Caco-2 (cell line): ENCODE measurements at regions not wholly inside any gene's neighbourhood (a gene's known extent, or its start where the extent isn't known, plus 50 kb on each side); places are given as distances from the start of the nearest gene placed in this dataset.

ENCODE experiments used
- BruUV-seq: library from RNA; stranded (reverse); fragments of 400-500 nt; replicated peaks from 2 replicates; lab custom pipeline; 2021; lab: Mats Ljungman, UMichigan
- CTCF ChIA-PET: fragments of 300-600 bp; sonication (Branson Sonifier 250); formaldehyde crosslinking; loops from one replicate; lab custom pipeline; 2022; ENCODE audit warnings: antibody characterized with exemption; lab: Charles Lee
- POLR2A ChIA-PET: fragments of 300-600 bp; sonication (Branson Sonifier 250); formaldehyde crosslinking; loops from one replicate; lab custom pipeline; 2022; ENCODE audit warnings: antibody characterized with exemption; lab: Charles Lee
- DNase-seq, 2 experiments: peaks; one replicate each; pipeline versions ENCODE4 v3.0.0 to v3.0.0-alpha.2; 2020 to 2022
- H3K27me3 ChIP-seq: replicated peaks from 2 replicates; pipeline ENCODE4 v1.6.0; 2011; ENCODE audit warnings: low read length; ENCODE audit not compliant: control insufficient read depth, insufficient read depth
- H3K36me3 ChIP-seq: 2 replicates; pipeline ENCODE4 v1.5.1; 2011; ENCODE audit warnings: low read length; ENCODE audit not compliant: control insufficient read depth, insufficient read depth
- H3K4me1 ChIP-seq: fragments of 250-450 bp; sonication (Bioruptor Pico); 2 replicates; pipeline ENCODE4 v1.5.1; 2020; ENCODE audit warnings: mild to moderate bottlenecking
- H3K4me3 ChIP-seq: 2 replicates; pipeline ENCODE4 v1.5.1; 2011; ENCODE audit warnings: low read depth, mild to moderate bottlenecking, control low read depth, low read length
- H3K9me3 ChIP-seq: fragments of 250-450 bp; sonication (Bioruptor Pico); 2 replicates; pipeline ENCODE4 v1.5.1; 2020; ENCODE audit warnings: mild to moderate bottlenecking, moderate library complexity
- H3K27ac Mint-ChIP-seq: one replicate; pipeline ENCODE4 v1.8.0; 2022; ENCODE audit warnings: mixed read lengths; ENCODE audit not compliant: unreplicated experiment
- H3K27me3 Mint-ChIP-seq: one replicate; pipeline ENCODE4 v1.8.0; 2022; ENCODE audit warnings: mixed read lengths; ENCODE audit not compliant: insufficient read depth, unreplicated experiment
- H3K36me3 Mint-ChIP-seq: one replicate; pipeline ENCODE4 v1.8.0; 2022; ENCODE audit warnings: mild to moderate bottlenecking, mixed read lengths; ENCODE audit not compliant: insufficient read depth, unreplicated experiment
- H3K4me1 Mint-ChIP-seq: one replicate; pipeline ENCODE4 v1.8.0; 2022; ENCODE audit warnings: low read depth, mixed read lengths; ENCODE audit not compliant: unreplicated experiment
- H3K4me3 Mint-ChIP-seq: one replicate; pipeline ENCODE4 v1.8.0; 2022; ENCODE audit warnings: mild to moderate bottlenecking, moderate library complexity, mixed read lengths; ENCODE audit not compliant: unreplicated experiment
- H3K9me3 Mint-ChIP-seq: one replicate; pipeline ENCODE4 v1.8.0; 2022; ENCODE audit warnings: mixed read lengths; ENCODE audit not compliant: unreplicated experiment
- CTCF ChIP-seq, 2 experiments: fragments of 200-600 bp in 1 of 2; IDR thresholded peaks; 1 replicate in 1 of 2; 2 replicates in 1 of 2; pipeline versions ENCODE4 v1.5.1 to v1.8.0; 2011 to 2022; ENCODE audit warnings: antibody characterized with exemption in 1 of 2, control low read depth in 1 of 2, inconsistent platforms in 1 of 2, low read depth in 1 of 2, low read length in 1 of 2, mild to moderate bottlenecking in 1 of 2, moderate library complexity in 1 of 2; ENCODE audit not compliant: insufficient read depth in 1 of 2, severe bottlenecking in 1 of 2, unreplicated experiment in 1 of 2
- intact Hi-C: fragments of 100-400 bp; cut with micrococcal nuclease; formaldehyde crosslinking; loops from one replicate; pipeline ENCODE4 v1.10.0; 2022; ENCODE audit not compliant: unreplicated experiment

DNA sequence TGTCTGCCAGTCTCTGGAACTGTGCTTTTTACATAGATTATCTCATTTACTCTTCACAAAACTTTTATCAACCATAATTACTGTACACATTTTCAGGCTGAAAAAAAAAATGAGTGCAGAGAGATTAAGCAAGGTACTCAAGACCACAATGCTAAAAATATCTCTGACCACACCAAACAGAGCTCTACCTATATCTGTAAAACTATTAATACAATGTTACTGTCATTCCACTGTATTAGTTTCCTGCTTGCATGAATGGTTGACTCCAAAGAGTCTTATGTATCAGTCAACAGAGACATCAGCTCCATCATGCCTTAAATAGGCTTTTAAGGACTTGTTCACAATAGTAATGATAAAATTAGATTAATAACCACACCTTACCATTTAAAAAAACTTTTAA lies 134.7 kb upstream of the CCDC150 start:
- H3K27ac Mint-ChIP-seq, result no peak overlapping the region
- BruUV-seq, result no TSS peak
- no peak for TF ChIP-seq CTCF (IDR thresholded peaks at IDR 0.05; ENCODE audit: insufficient read depth in 1 of 2, low read depth in 1 of 2, low read length in 1 of 2, severe bottlenecking in 1 of 2, unreplicated experiment in 1 of 2)
- H3K27me3 Mint-ChIP-seq, result no peaks in the 10 kb centered on the region
- H3K4me3 Mint-ChIP-seq, result no peak overlapping the region
- Histone ChIP-seq H3K4me3 (no peak overlapping the region), H3K27me3 (no peaks in the 10 kb centered on the region), H3K4me1 (no peaks in the 10 kb centered on the region), H3K9me3 (peaks cover 9% of the 10 kb centered on the region), H3K36me3 (no peaks in the 10 kb centered on the region)
- ChIA-PET CTCF (no interaction called here), POLR2A (no interaction called here)
- no peaks in the 10 kb centered on the region for H3K4me1 Mint-ChIP-seq
- intact Hi-C loops, result no loop called here
- DNase-seq, result no peak
- no peaks in the 10 kb centered on the region for H3K9me3 Mint-ChIP-seq
- H3K36me3 Mint-ChIP-seq, result no peaks in the 10 kb centered on the region

GRCh38 chr2:196510246-196510645 lies 129.3 kb upstream of the CCDC150 start:
- ChIA-PET CTCF (no interaction called here), POLR2A (no interaction called here)
- Mint-ChIP-seq H3K27me3 (no peaks in the 10 kb centered on the region), H3K9me3 (no peaks in the 10 kb centered on the region), H3K36me3 (no peaks in the 10 kb centered on the region), H3K27ac (no peak overlapping the region), H3K4me3 (no peak overlapping the region), H3K4me1 (no peaks in the 10 kb centered on the region)
- no TSS peak for BruUV-seq
- H3K27me3 ChIP-seq, result no peaks in the 10 kb centered on the region
- DNase-seq, result no peak
- TF ChIP-seq CTCF (IDR thresholded peaks at IDR 0.05; ENCODE audit: insufficient read depth in 1 of 2, low read depth in 1 of 2, low read length in 1 of 2, severe bottlenecking in 1 of 2, unreplicated experiment in 1 of 2), result no peak
- no peaks in the 10 kb centered on the region for H3K4me1 ChIP-seq
- no peaks in the 10 kb centered on the region for H3K36me3 ChIP-seq
- H3K4me3 ChIP-seq, result no peak overlapping the region
- H3K9me3 ChIP-seq, result no peaks in the 10 kb centered on the region
- intact Hi-C loops, result no loop called here

- Mint-ChIP-seq H3K27ac (no peak overlapping the region), H3K9me3 (no peaks in the 10 kb centered on the region), H3K4me1 (no peaks in the 10 kb centered on the region), H3K36me3 (no peaks in the 10 kb centered on the region), H3K4me3 (no peak overlapping the region), H3K27me3 (no peaks in the 10 kb centered on the region)
- H3K36me3 ChIP-seq, result no peaks in the 10 kb centered on the region
- intact Hi-C loops, result no loop called here
- H3K27me3 ChIP-seq, result no peaks in the 10 kb centered on the region
- ChIA-PET POLR2A (no interaction called here), CTCF (no interaction called here)
- H3K4me3 ChIP-seq, result no peak overlapping the region
- no peak for TF ChIP-seq CTCF (IDR thresholded peaks at IDR 0.05; ENCODE audit: insufficient read depth in 1 of 2, low read depth in 1 of 2, low read length in 1 of 2, severe bottlenecking in 1 of 2, unreplicated experiment in 1 of 2)
- H3K9me3 ChIP-seq, result no peaks in the 10 kb centered on the region
- no peaks in the 10 kb centered on the region for H3K4me1 ChIP-seq
- BruUV-seq, result no TSS peak
- no peak for DNase-seq
Observed at GRCh38 chr2:196511258-196512168, 128.0 kb upstream of the CCDC150 start.
